DOHH2 (cell line): ENCODE measurements at regions not wholly inside any gene's neighbourhood (a gene's known extent, or its start where the extent isn't known, plus 50 kb on each side); places are given as distances from the start of the nearest gene placed in this dataset.

ENCODE experiments used
- EZH2phosphoT487 ChIP-seq: fragments of 200-600 bp; sonication (generic); IDR thresholded peaks from 2 replicates; pipeline ENCODE4 v1.6.1; 2017; ENCODE audit warnings: borderline replicate concordance, mild to moderate bottlenecking, antibody characterized with exemption, low read length, moderate library complexity, mixed read lengths
- TF ChIP-seq, protein P1 (sequence below): fragments of 200-600 bp; sonication (generic); IDR thresholded peaks from one replicate; pipeline ENCODE4 v1.5.1; 2014; ENCODE audit warnings: antibody characterized with exemption, mild to moderate bottlenecking, low read depth, low read length; ENCODE audit not compliant: poor library complexity, severe bottlenecking

- TF ChIP-seq, protein P1, sequence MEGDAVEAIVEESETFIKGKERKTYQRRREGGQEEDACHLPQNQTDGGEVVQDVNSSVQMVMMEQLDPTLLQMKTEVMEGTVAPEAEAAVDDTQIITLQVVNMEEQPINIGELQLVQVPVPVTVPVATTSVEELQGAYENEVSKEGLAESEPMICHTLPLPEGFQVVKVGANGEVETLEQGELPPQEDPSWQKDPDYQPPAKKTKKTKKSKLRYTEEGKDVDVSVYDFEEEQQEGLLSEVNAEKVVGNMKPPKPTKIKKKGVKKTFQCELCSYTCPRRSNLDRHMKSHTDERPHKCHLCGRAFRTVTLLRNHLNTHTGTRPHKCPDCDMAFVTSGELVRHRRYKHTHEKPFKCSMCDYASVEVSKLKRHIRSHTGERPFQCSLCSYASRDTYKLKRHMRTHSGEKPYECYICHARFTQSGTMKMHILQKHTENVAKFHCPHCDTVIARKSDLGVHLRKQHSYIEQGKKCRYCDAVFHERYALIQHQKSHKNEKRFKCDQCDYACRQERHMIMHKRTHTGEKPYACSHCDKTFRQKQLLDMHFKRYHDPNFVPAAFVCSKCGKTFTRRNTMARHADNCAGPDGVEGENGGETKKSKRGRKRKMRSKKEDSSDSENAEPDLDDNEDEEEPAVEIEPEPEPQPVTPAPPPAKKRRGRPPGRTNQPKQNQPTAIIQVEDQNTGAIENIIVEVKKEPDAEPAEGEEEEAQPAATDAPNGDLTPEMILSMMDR: no peak
- no peak for TF ChIP-seq EZH2phosphoT487
Observed at GRCh38 chr5:124438026-124438902, 308.2 kb downstream of the ZNF608 start.
